Liver (tissue), 1 donor: ENCODE measurements at regions not wholly inside any gene's neighbourhood (a gene's known extent, or its start where the extent isn't known, plus 50 kb on each side); places are given as distances from the start of the nearest gene placed in this dataset. TPM values are rescaled to one million over a fixed set of nuclear protein-coding genes. Genes with fewer than 3 reads are reported as not detected.

Source experiments
- small RNA-seq: library from RNA; depleted of rRNA; stranded (forward); fragments of <200 nt; gene quantifications from one replicate; pipeline ENCODE3, GENCODE V24; 2014

Small RNA genes in the stretch of these regions (small RNA-seq; reads per million reads assigned to genes)
- not detected for gene RPL37P3
